IMR-90 (cell line): ENCODE measurements at regions not wholly inside any gene's neighbourhood (a gene's known extent, or its start where the extent isn't known, plus 50 kb on each side); places are given as distances from the start of the nearest gene placed in this dataset.

Experiments used
- ATAC-seq: fragments of 200-7000 bp; cut with Tn5 transposase; 2 replicates; pipeline ENCODE4 v1.9.1; 2020; ENCODE audit warnings: low read depth, mild to moderate bottlenecking, moderate library complexity
- BruUV-seq: library from RNA; stranded (reverse); fragments of 400-500 nt; replicated peaks from 2 replicates; lab custom pipeline; 2021; lab: Mats Ljungman, UMichigan
- CTCF ChIA-PET: fragments of 300-600 bp; formaldehyde crosslinking; extraction: SDS; loops from one replicate; lab custom pipeline; 2021; ENCODE audit warnings: antibody characterized with exemption; lab: Yijun Ruan, JAX
- POLR2A ChIA-PET: fragments of 300-600 bp; sonication (Branson Sonifier 250); formaldehyde crosslinking; loops from one replicate; lab custom pipeline; 2022; ENCODE audit warnings: antibody characterized with exemption; ENCODE audit not compliant: unreplicated experiment; lab: Charles Lee
- DNase-seq: peaks from one replicate; pipeline ENCODE4 v3.0.0; 2013
- H2AFZ ChIP-seq: replicated peaks from 2 replicates; pipeline ENCODE3; 2013; ENCODE audit warnings: low read length, mild to moderate bottlenecking; ENCODE audit not compliant: poor library complexity
- H2AK5ac ChIP-seq: 2 replicates; pipeline ENCODE4 v1.6.1; 2013; ENCODE audit warnings: low read depth, low read length, inconsistent platforms
- H2AK9ac ChIP-seq: replicated peaks from 2 replicates; pipeline ENCODE3; 2013; ENCODE audit warnings: mild to moderate bottlenecking, low read depth, low read length, moderate library complexity; ENCODE audit not compliant: poor library complexity
- H2BK120ac ChIP-seq: 2 replicates; pipeline ENCODE4 v1.6.1; 2013; ENCODE audit warnings: low read depth, low read length, inconsistent platforms
- H2BK15ac ChIP-seq: 3 replicates; pipeline ENCODE4 v1.6.1; 2013; ENCODE audit warnings: low read depth, low read length, inconsistent platforms
- H2BK20ac ChIP-seq: 2 replicates; pipeline ENCODE4 v1.6.1; 2013; ENCODE audit warnings: low read depth, mild to moderate bottlenecking, inconsistent platforms, low read length, moderate library complexity
- H2BK5ac ChIP-seq: 2 replicates; pipeline ENCODE4 v1.6.1; 2013; ENCODE audit warnings: mild to moderate bottlenecking, low read depth, low read length, inconsistent platforms; ENCODE audit not compliant: poor library complexity, severe bottlenecking
- H3K14ac ChIP-seq: replicated peaks from 2 replicates; pipeline ENCODE4 v1.6.1; 2013; ENCODE audit warnings: low read depth, low read length, inconsistent platforms
- H3K18ac ChIP-seq: 2 replicates; pipeline ENCODE4 v1.6.1; 2013; ENCODE audit warnings: low read depth, low read length, control low read depth
- H3K23ac ChIP-seq: 2 replicates; pipeline ENCODE4 v1.6.1; 2013; ENCODE audit warnings: low read depth, low read length, inconsistent platforms
- H3K27ac ChIP-seq: 2 replicates; pipeline ENCODE4 v1.5.1; 2013; ENCODE audit warnings: mild to moderate bottlenecking, control low read depth, low read length; ENCODE audit not compliant: insufficient read depth
- H3K27me3 ChIP-seq: 2 replicates; pipeline ENCODE4 v1.6.1; 2013; ENCODE audit warnings: low read length; ENCODE audit not compliant: control insufficient read depth, insufficient read depth
- H3K36me3 ChIP-seq: 2 replicates; pipeline ENCODE4 v1.6.1; 2013; ENCODE audit warnings: low read length, mixed read lengths; ENCODE audit not compliant: control insufficient read depth, insufficient read depth
- H3K4ac ChIP-seq: 2 replicates; pipeline ENCODE4 v1.6.1; 2013; ENCODE audit warnings: low read depth, low read length, inconsistent platforms
- H3K4me1 ChIP-seq: 2 replicates; pipeline ENCODE4 v1.6.1; 2013; ENCODE audit warnings: low read length, mixed read lengths; ENCODE audit not compliant: control insufficient read depth, insufficient read depth
- H3K4me2 ChIP-seq: 2 replicates; pipeline ENCODE4 v1.6.1; 2013; ENCODE audit warnings: low read depth, mild to moderate bottlenecking, control low read depth, low read length, moderate library complexity
- H3K4me3 ChIP-seq: 2 replicates; pipeline ENCODE4 v1.5.1; 2013; ENCODE audit warnings: low read depth, mild to moderate bottlenecking, control low read depth, low read length, moderate library complexity; ENCODE audit not compliant: insufficient read depth
- H3K56ac ChIP-seq: 2 replicates; pipeline ENCODE4 v1.6.1; 2013; ENCODE audit warnings: low read length, inconsistent platforms; ENCODE audit not compliant: insufficient read depth; ENCODE audit errors: extremely low read depth
- H3K79me1 ChIP-seq, 2 experiments: 2 replicates each; pipeline ENCODE4 v1.6.1; 2013; ENCODE audit warnings: low read length in 2 of 2, inconsistent platforms in 1 of 2, low read depth in 1 of 2
- H3K9ac ChIP-seq: 2 replicates; pipeline ENCODE4 v1.6.1; 2013; ENCODE audit warnings: low read depth, low read length, control low read depth
- H3K9me1 ChIP-seq: 2 replicates; pipeline ENCODE4 v1.6.1; 2013; ENCODE audit warnings: low read length, inconsistent platforms; ENCODE audit not compliant: insufficient read depth
- H3K9me3 ChIP-seq: 2 replicates; pipeline ENCODE4 v1.6.1; 2013; ENCODE audit warnings: low read length; ENCODE audit not compliant: control insufficient read depth, insufficient read depth
- H4K20me1 ChIP-seq: 2 replicates; pipeline ENCODE4 v1.6.1; 2013; ENCODE audit warnings: low read length, inconsistent platforms; ENCODE audit not compliant: insufficient read depth
- H4K5ac ChIP-seq: 2 replicates; pipeline ENCODE4 v1.6.1; 2013; ENCODE audit warnings: mild to moderate bottlenecking, low read depth, low read length, control low read depth
- H4K8ac ChIP-seq, 2 experiments: 2 replicates each; pipeline ENCODE4 v1.6.1; 2013; ENCODE audit warnings: low read depth in 2 of 2, low read length in 2 of 2, control low read depth in 1 of 2, inconsistent platforms in 1 of 2
- H4K91ac ChIP-seq: 2 replicates; pipeline ENCODE4 v1.6.1; 2013; ENCODE audit warnings: low read depth, low read length, inconsistent platforms; ENCODE audit not compliant: insufficient read depth
- CEBPB ChIP-seq: IDR thresholded peaks from 2 replicates; pipeline ENCODE4 v1.6.1; 2012; ENCODE audit warnings: low read depth, low read length, improper control_type of control experiment
- CTCF ChIP-seq: conservative IDR thresholded peaks from 2 replicates; pipeline ENCODE4 v1.5.1; 2012; ENCODE audit warnings: mild to moderate bottlenecking, low read depth, low read length, improper control_type of control experiment
- MXI1 ChIP-seq: IDR thresholded peaks from 2 replicates; pipeline ENCODE4 v1.6.1; 2012; ENCODE audit warnings: low read depth, mild to moderate bottlenecking, low read length, moderate library complexity, borderline replicate concordance
- NFE2L2 ChIP-seq: fragments of 150-350 bp; IDR thresholded peaks from 2 replicates; pipeline ENCODE4 v1.6.1; 2016; ENCODE audit warnings: low read depth, mild to moderate bottlenecking, low read length
- USF2 ChIP-seq: fragments of 150-350 bp; IDR thresholded peaks from 2 replicates; pipeline ENCODE4 v1.6.1; 2017; ENCODE audit warnings: mild to moderate bottlenecking, antibody characterized with exemption, low read length, low read depth
- dilution Hi-C: fragments of 300-500 bp; cut with HindIII; formaldehyde crosslinking; loops from one replicate; pipeline ENCODE4 v1.14.3; 2018; ENCODE audit warnings: low sequenced_read_pairs; ENCODE audit not compliant: unreplicated experiment
- in situ Hi-C: fragments of 300-500 bp; cut with MboI; formaldehyde crosslinking; loops from 3 replicates; pipeline ENCODE4 v1.14.3; 2019; ENCODE audit warnings: low sequenced_read_pairs, inconsistent platforms, mixed read lengths
- intact Hi-C: fragments of 100-400 bp; cut with micrococcal nuclease; formaldehyde crosslinking; loops from 2 replicates; pipeline ENCODE4 v1.10.0; 2022

- dilution Hi-C loops, result no loop called here
- no peaks in the 10 kb centered on the region for H3K27me3 ChIP-seq
Observed at GRCh38 chr4:134297765-134298164, 96.2 kb upstream of the PABPC4L start.

More at GRCh38 chr4:134297765-134298164, 96.2 kb upstream of the PABPC4L start:
- H3K9me1 ChIP-seq, result no peaks in the 10 kb centered on the region
- no peak overlapping the region for H4K5ac ChIP-seq
- H4K91ac ChIP-seq, result no peak overlapping the region
- no peak overlapping the region for H3K4me3 ChIP-seq
- no peak overlapping the region for H4K8ac ChIP-seq
- POLR2A ChIA-PET, result no interaction called here
- H3K18ac ChIP-seq, result no peak overlapping the region
- H2AK5ac ChIP-seq, result no peak overlapping the region
- no peak for TF ChIP-seq CTCF
- no peak for TF ChIP-seq USF2
- no peak for TF ChIP-seq NFE2L2
- no peak for TF ChIP-seq CEBPB
- TF ChIP-seq MXI1, result no peak
- H3K4me1 ChIP-seq, result no peaks in the 10 kb centered on the region
- H3K36me3 ChIP-seq, result no peaks in the 10 kb centered on the region
- no peak overlapping the region for H2BK15ac ChIP-seq
- no peak overlapping the region for H3K14ac ChIP-seq
- no peak overlapping the region for H2BK5ac ChIP-seq
- no peak overlapping the region for H3K23ac ChIP-seq
- H2BK120ac ChIP-seq, result no peak overlapping the region
- BruUV-seq, result no TSS peak
- H2BK20ac ChIP-seq, result no peak overlapping the region
- H3K79me1 ChIP-seq, result no peaks in the 10 kb centered on the region
- H4K20me1 ChIP-seq, result no peaks in the 10 kb centered on the region
- no peak overlapping the region for H3K27ac ChIP-seq
- in situ Hi-C loops, result no loop called here
- no peak overlapping the region for H3K9ac ChIP-seq
- ATAC-seq (no peak), DNase-seq (no peak)
- H2AK9ac ChIP-seq, result no peak overlapping the region
- H3K4ac ChIP-seq, result no peak overlapping the region
- CTCF ChIA-PET, result interaction anchor here (0.6 kb wide), 2 partner anchors 16 to 1562 kb away, joined by 3 to 6 read pairs; no protein-coding TSS in a partner anchor
- intact Hi-C loops, result no loop called here
- H3K9me3 ChIP-seq, result no peaks in the 10 kb centered on the region
- H3K4me2 ChIP-seq, result no peak overlapping the region
- no peak overlapping the region for H2AFZ ChIP-seq
- no peak overlapping the region for H3K56ac ChIP-seq
